ENCODE measurements at regions not wholly inside any gene's neighbourhood (a gene's known extent, or its start where the extent isn't known, plus 50 kb on each side); places are given as distances from the start of the nearest gene placed in this dataset.

DNA sequence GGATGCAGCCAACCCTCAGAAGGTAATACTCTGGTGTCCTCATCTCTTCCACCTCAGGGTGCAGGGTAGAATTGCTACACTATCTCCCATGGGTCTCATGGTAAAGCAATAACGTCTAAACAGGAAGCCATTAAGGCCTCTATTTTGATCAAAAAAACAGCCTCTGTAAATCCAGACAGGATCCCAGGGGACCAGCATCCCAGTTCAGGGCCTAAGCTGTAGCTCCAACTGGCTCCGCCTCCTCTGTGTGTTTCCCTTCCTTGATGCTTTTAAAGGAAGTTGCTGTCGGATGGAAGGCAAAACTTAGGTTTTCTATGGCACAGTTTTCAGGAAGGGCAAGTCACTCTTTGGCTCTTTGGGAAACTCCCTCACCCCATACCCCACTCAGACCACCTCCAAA is 222.0 kb downstream of the MAFB start:
- H3K4me1 ChIP-seq (ENCODE audit: insufficient read depth) = no peaks in the 10 kb centered on the region
- no peak overlapping the region for H3K27ac ChIP-seq
- H3K4me3 ChIP-seq = no peak overlapping the region
- no peak overlapping the region for H2AFZ ChIP-seq
- TF ChIP-seq EZH2 (IDR thresholded peaks at IDR 0.05; ENCODE audit: borderline replicate concordance) = no peak
- no peak for TF ChIP-seq EZH2phosphoT487 (IDR thresholded peaks at IDR 0.05; ENCODE audit: low read depth, severe bottlenecking, unreplicated experiment)
- TF ChIP-seq, protein P1, sequence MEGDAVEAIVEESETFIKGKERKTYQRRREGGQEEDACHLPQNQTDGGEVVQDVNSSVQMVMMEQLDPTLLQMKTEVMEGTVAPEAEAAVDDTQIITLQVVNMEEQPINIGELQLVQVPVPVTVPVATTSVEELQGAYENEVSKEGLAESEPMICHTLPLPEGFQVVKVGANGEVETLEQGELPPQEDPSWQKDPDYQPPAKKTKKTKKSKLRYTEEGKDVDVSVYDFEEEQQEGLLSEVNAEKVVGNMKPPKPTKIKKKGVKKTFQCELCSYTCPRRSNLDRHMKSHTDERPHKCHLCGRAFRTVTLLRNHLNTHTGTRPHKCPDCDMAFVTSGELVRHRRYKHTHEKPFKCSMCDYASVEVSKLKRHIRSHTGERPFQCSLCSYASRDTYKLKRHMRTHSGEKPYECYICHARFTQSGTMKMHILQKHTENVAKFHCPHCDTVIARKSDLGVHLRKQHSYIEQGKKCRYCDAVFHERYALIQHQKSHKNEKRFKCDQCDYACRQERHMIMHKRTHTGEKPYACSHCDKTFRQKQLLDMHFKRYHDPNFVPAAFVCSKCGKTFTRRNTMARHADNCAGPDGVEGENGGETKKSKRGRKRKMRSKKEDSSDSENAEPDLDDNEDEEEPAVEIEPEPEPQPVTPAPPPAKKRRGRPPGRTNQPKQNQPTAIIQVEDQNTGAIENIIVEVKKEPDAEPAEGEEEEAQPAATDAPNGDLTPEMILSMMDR (IDR thresholded peaks at IDR 0.05; ENCODE audit: poor library complexity) = no peak
- no peaks in the 10 kb centered on the region for H3K36me3 ChIP-seq (replicated peaks; ENCODE audit: insufficient read depth, low read depth)
- H4K20me1 ChIP-seq (ENCODE audit: insufficient read depth, poor library complexity, severe bottlenecking) = no peaks in the 10 kb centered on the region
- H3K27me3 ChIP-seq = no peaks in the 10 kb centered on the region
- no peaks in the 10 kb centered on the region for H3K79me2 ChIP-seq
- 84% methylated on average over 3 of the region's 3 CpGs for whole genome bisulfite sequencing (ENCODE audit: low lambda C conversion rate, missing lambda C conversion rate)
- no peak overlapping the region for H3K4me2 ChIP-seq
- H3K9me2 ChIP-seq (replicated peaks; ENCODE audit: insufficient read depth) = no peaks in the 10 kb centered on the region
- H3K9me3 ChIP-seq (ENCODE audit: low read depth) = no peaks in the 10 kb centered on the region
- no peak for DNase-seq (ENCODE audit: low spot score)

DNA sequence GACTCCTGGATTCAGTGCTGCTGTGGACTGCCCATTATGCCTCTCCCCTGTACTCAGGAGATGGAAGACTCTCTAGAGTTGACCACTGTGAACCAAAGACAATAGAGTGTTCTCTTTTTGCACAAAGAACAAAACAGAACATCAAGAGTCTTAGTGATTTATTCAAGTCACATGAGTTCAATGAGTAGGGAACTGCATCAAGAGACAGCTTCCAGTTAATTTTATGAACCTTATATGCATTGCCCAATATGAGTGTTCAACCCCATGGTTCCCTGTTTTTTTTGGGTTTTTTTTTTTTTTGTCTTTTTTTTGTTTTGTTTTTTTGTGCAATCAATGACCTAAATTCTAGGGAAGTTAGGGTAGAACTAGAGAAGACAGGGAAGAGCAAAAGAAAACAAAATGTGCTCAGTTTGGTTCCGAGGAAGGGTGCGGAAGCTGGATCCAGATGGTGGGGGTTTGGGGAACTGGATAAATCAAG is 224.3 kb downstream of the MAFB start:
- no peaks in the 10 kb centered on the region for H3K9me2 ChIP-seq (replicated peaks; ENCODE audit: insufficient read depth)
- 94% methylated on average over 2 of the region's 2 CpGs for WGBS (ENCODE audit: low lambda C conversion rate, missing lambda C conversion rate)

DNA sequence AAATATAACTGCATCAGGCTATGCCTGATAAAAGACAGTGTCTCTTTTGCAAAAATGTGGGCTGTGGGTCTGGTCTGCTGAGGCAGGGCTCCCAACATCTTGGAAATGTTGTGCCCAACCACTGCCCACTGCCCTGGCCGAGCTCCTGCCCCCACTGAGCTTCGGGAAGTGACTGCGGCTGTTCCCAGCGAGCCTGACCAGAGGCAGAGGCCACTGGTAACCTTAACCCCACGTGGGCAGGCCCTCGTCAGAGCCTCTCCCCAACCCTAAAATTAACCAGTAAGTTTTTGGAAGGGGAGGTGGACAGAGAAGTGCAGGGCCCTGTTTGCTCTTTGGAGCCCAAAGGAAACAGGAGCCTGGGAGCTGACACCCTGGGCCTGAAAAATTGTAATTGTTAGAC is 225.9 kb downstream of the MAFB start:
- H3K27ac ChIP-seq = no peak overlapping the region
- H2AFZ ChIP-seq = no peak overlapping the region
- 59% methylated on average over 6 of the region's 6 CpGs for WGBS (ENCODE audit: low lambda C conversion rate, missing lambda C conversion rate)
- H4K20me1 ChIP-seq (ENCODE audit: insufficient read depth, poor library complexity, severe bottlenecking) = no peaks in the 10 kb centered on the region
- H3K27me3 ChIP-seq = no peaks in the 10 kb centered on the region
- H3K4me1 ChIP-seq (ENCODE audit: insufficient read depth) = no peaks in the 10 kb centered on the region
- H3K9me2 ChIP-seq (replicated peaks; ENCODE audit: insufficient read depth) = no peaks in the 10 kb centered on the region
- no peaks in the 10 kb centered on the region for H3K36me3 ChIP-seq (replicated peaks; ENCODE audit: insufficient read depth, low read depth)
- H3K9me3 ChIP-seq (ENCODE audit: low read depth) = no peaks in the 10 kb centered on the region
- TF ChIP-seq EZH2phosphoT487 (IDR thresholded peaks at IDR 0.05; ENCODE audit: low read depth, severe bottlenecking, unreplicated experiment) (no peak), EZH2 (IDR thresholded peaks at IDR 0.05; ENCODE audit: borderline replicate concordance) (no peak)
- TF ChIP-seq, protein P1 (IDR thresholded peaks at IDR 0.05; ENCODE audit: poor library complexity) = no peak
- no peak overlapping the region for H3K4me3 ChIP-seq
- H3K4me2 ChIP-seq = no peak overlapping the region
- no peaks in the 10 kb centered on the region for H3K79me2 ChIP-seq
- no peak for DNase-seq (ENCODE audit: low spot score)

More for the DNA sequence above, 224.3 kb downstream of the MAFB start:
- DNase-seq (ENCODE audit: low spot score) = no peak
- no peak overlapping the region for H3K4me3 ChIP-seq
- H3K36me3 ChIP-seq (replicated peaks; ENCODE audit: insufficient read depth, low read depth) = no peaks in the 10 kb centered on the region
- H3K79me2 ChIP-seq = no peaks in the 10 kb centered on the region
- H2AFZ ChIP-seq = no peak overlapping the region
- no peak overlapping the region for H3K4me2 ChIP-seq
- no peaks in the 10 kb centered on the region for H4K20me1 ChIP-seq (ENCODE audit: insufficient read depth, poor library complexity, severe bottlenecking)
- TF ChIP-seq, protein P1 (IDR thresholded peaks at IDR 0.05; ENCODE audit: poor library complexity) = no peak
- no peak for TF ChIP-seq EZH2 (IDR thresholded peaks at IDR 0.05; ENCODE audit: borderline replicate concordance)
- no peak for TF ChIP-seq EZH2phosphoT487 (IDR thresholded peaks at IDR 0.05; ENCODE audit: low read depth, severe bottlenecking, unreplicated experiment)
- no peak overlapping the region for H3K27ac ChIP-seq
- no peaks in the 10 kb centered on the region for H3K9me3 ChIP-seq (ENCODE audit: low read depth)
- H3K4me1 ChIP-seq (ENCODE audit: insufficient read depth) = no peaks in the 10 kb centered on the region
- no peaks in the 10 kb centered on the region for H3K27me3 ChIP-seq

DNA sequence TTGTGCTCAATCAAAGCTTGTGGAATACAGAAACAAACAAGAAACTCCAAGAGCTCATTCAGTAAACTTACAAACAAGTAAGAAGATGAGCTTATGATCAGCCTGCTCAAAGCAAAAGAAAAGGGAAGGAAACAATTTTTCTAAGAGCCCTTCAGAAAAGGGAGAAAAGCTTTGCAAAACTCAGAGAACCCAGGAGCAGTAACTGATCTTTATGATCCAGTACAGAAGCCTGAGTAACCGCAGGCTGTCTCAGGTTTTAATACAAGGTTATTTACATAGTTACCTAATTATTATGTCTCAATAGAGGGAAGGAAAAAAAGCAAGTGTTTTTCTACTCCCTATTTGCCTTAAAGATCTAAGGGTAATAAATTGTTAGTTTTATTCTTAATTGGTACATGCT is 226.5 kb downstream of the MAFB start:
- WGBS (ENCODE audit: low lambda C conversion rate, missing lambda C conversion rate) = 33% methylated on average over 1 of the region's 1 CpG
- Histone ChIP-seq H3K4me2 (no peak overlapping the region), H3K27ac (no peak overlapping the region)

More for the DNA sequence above, 226.5 kb downstream of the MAFB start:
- Histone ChIP-seq H2AFZ (no peak overlapping the region), H3K4me3 (no peak overlapping the region), H3K36me3 (replicated peaks; ENCODE audit: insufficient read depth, low read depth) (no peaks in the 10 kb centered on the region), H3K9me2 (replicated peaks; ENCODE audit: insufficient read depth) (no peaks in the 10 kb centered on the region), H4K20me1 (ENCODE audit: insufficient read depth, poor library complexity, severe bottlenecking) (no peaks in the 10 kb centered on the region), H3K9me3 (ENCODE audit: low read depth) (no peaks in the 10 kb centered on the region), H3K79me2 (no peaks in the 10 kb centered on the region), H3K4me1 (ENCODE audit: insufficient read depth) (no peaks in the 10 kb centered on the region), H3K27me3 (no peaks in the 10 kb centered on the region)
- TF ChIP-seq EZH2phosphoT487 (IDR thresholded peaks at IDR 0.05; ENCODE audit: low read depth, severe bottlenecking, unreplicated experiment) (no peak), EZH2 (IDR thresholded peaks at IDR 0.05; ENCODE audit: borderline replicate concordance) (no peak)
- TF ChIP-seq, protein P1 (IDR thresholded peaks at IDR 0.05; ENCODE audit: poor library complexity) = no peak
- DNase-seq (ENCODE audit: low spot score) = no peak
